Activated B cell treated with CpG ODN at 0.5 μM for 24 hours (primary cell): ENCODE measurements at regions not wholly inside any gene's neighbourhood (a gene's known extent, or its start where the extent isn't known, plus 50 kb on each side); places are given as distances from the start of the nearest gene placed in this dataset.

ENCODE experiments used
- ATAC-seq: fragments of 200-7000 bp; cut with Tn5 transposase; one replicate; pipeline ENCODE4 v1.10.0; 2021; ENCODE audit warnings: low read depth, mild to moderate bottlenecking, moderate library complexity
- CTCF ChIA-PET: fragments of 350-600 bp; sonication (Branson Sonifier 250); formaldehyde crosslinking; loops from one replicate; lab custom pipeline; 2021; ENCODE audit warnings: antibody characterized with exemption; lab: Charles Lee
- POLR2A ChIA-PET: fragments of 350-600 bp; sonication (Branson Sonifier 250); formaldehyde crosslinking; loops from one replicate; lab custom pipeline; 2021; ENCODE audit warnings: antibody characterized with exemption; lab: Charles Lee
- DNase-seq: peaks from one replicate; pipeline ENCODE4 v3.0.0; 2022
- H3K27ac Mint-ChIP-seq: one replicate; pipeline ENCODE4 v1.8.0; 2020; ENCODE audit warnings: mixed read lengths
- H3K27me3 Mint-ChIP-seq: one replicate; pipeline ENCODE4 v1.8.0; 2021; ENCODE audit warnings: mixed read lengths
- H3K36me3 Mint-ChIP-seq: one replicate; pipeline ENCODE4 v1.8.0; 2021; ENCODE audit warnings: low read depth, mixed read lengths
- H3K4me1 Mint-ChIP-seq: one replicate; pipeline ENCODE4 v1.8.0; 2021; ENCODE audit warnings: mixed read lengths
- H3K4me3 Mint-ChIP-seq: one replicate; pipeline ENCODE4 v1.8.0; 2020; ENCODE audit warnings: mild to moderate bottlenecking, mixed read lengths
- H3K9me3 Mint-ChIP-seq: one replicate; pipeline ENCODE4 v1.8.0; 2020; ENCODE audit warnings: mixed read lengths
- intact Hi-C: fragments of 100-400 bp; cut with micrococcal nuclease; formaldehyde crosslinking; loops from one replicate; pipeline ENCODE4 v1.15.1; 2024
- TF ChIP-seq, protein P1 (sequence below): fragments of 200-600 bp; IDR thresholded peaks from one replicate; pipeline ENCODE4 v1.8.0; 2022; ENCODE audit warnings: antibody characterized with exemption, mild to moderate bottlenecking

DNA sequence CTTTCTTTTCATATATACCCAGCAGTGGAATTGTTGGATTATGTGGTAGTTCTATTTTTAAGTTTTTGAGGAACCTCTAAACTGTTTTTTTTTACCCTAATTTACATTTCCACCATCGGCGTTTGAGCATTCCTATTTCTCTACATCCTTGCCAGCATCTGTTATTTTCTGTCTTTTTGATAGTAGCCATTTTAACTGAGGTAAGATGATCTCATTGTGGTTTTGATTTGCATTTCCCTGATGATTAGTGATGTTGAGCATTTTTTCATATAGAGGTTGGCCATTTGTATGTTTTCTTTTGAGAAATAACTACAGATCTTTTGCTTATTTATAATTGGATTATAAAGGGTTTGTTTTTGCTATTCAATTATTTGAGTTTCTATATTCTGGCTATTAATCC, 71.7 kb upstream of the TNC start:
- ChIA-PET POLR2A (no interaction called here), CTCF (no interaction called here)
- Mint-ChIP-seq H3K9me3 (peaks cover 2% of the 10 kb centered on the region), H3K4me3 (no peak overlapping the region), H3K36me3 (no peaks in the 10 kb centered on the region), H3K27me3 (no peaks in the 10 kb centered on the region), H3K4me1 (peaks cover 30% of the 10 kb centered on the region), H3K27ac (no peak overlapping the region)
- intact Hi-C loops = no loop called here
- TF ChIP-seq, protein P1, sequence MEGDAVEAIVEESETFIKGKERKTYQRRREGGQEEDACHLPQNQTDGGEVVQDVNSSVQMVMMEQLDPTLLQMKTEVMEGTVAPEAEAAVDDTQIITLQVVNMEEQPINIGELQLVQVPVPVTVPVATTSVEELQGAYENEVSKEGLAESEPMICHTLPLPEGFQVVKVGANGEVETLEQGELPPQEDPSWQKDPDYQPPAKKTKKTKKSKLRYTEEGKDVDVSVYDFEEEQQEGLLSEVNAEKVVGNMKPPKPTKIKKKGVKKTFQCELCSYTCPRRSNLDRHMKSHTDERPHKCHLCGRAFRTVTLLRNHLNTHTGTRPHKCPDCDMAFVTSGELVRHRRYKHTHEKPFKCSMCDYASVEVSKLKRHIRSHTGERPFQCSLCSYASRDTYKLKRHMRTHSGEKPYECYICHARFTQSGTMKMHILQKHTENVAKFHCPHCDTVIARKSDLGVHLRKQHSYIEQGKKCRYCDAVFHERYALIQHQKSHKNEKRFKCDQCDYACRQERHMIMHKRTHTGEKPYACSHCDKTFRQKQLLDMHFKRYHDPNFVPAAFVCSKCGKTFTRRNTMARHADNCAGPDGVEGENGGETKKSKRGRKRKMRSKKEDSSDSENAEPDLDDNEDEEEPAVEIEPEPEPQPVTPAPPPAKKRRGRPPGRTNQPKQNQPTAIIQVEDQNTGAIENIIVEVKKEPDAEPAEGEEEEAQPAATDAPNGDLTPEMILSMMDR = no peak
- no peak for ATAC-seq
- no peak for DNase-seq

DNA sequence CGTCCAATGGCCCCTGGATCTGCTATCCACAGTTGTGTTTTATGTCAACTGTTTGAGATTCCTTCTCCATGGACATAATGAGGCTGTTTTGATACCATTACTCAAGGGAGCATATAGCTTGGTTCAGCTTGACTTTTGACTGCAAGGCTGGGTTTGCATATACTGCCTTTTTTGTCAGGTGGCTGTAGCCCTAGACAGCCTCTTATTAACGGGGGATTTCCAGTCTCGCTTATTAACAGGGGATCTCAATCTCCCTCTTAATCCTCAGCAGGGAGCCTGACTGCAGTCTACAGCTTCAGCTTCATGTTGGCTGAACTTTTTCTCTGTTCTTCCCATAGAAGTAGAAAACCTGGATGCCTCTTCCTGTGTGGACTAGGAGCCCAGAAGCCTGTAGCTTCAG, 73.7 kb upstream of the TNC start:
- H3K9me3 Mint-ChIP-seq = peaks cover 2% of the 10 kb centered on the region
- POLR2A ChIA-PET = interaction anchor here (0.7 to 2.0 kb wide), 4 partner anchors 15 to 23 kb away, joined by 3 to 6 read pairs (median 4); no protein-coding TSS in a partner anchor
- peak overlapping the region; percentile 64 for H3K27ac Mint-ChIP-seq
- TF ChIP-seq, protein P1 = no peak
- DNase-seq (no peak), ATAC-seq (peak; percentile 72)
- CTCF ChIA-PET = no interaction called here
- H3K36me3 Mint-ChIP-seq = no peaks in the 10 kb centered on the region
- peaks cover 30% of the 10 kb centered on the region for H3K4me1 Mint-ChIP-seq
- H3K27me3 Mint-ChIP-seq = no peaks in the 10 kb centered on the region
- intact Hi-C loops = loop anchor here (2.0 kb wide), 1 partner anchor 17 kb away; no protein-coding TSS in a partner anchor
- H3K4me3 Mint-ChIP-seq = peak overlapping the region; percentile 16

DNA sequence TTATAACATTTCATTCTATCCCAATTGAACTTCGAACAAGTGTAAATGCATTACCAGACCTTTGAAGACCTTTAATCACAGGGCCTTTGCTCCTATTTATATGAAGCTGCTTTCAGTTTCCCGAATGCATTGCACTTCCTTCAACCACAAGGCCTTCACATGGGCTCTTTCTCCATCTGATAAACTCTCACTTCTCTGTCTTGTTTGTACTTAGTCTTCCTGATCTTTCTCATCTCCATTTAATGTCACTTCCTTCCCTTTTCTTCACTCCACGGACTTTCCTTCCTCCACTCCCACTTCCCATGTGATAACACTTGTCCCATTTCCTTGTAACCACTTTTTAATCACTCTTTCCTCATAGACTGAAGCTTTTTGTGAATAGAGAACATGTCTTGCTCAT, 74.3 kb upstream of the TNC start:
- ChIA-PET POLR2A (interaction anchor here (0.9 to 2.0 kb wide), 3 partner anchors 15 to 22 kb away, joined by 3 to 6 read pairs (median 4); no protein-coding TSS in a partner anchor), CTCF (interaction anchor here (0.6 kb wide), 1 partner anchor 15 kb away, joined by 3 read pairs; no protein-coding TSS in a partner anchor)
- DNase-seq (no peak), ATAC-seq (peak; percentile 23)
- peak overlapping the region; percentile 32 for H3K27ac Mint-ChIP-seq
- peaks cover 2% of the 10 kb centered on the region for H3K9me3 Mint-ChIP-seq
- no peaks in the 10 kb centered on the region for H3K36me3 Mint-ChIP-seq
- intact Hi-C loops = loop anchor here (2.0 kb wide), 1 partner anchor 17 kb away; no protein-coding TSS in a partner anchor
- peaks cover 30% of the 10 kb centered on the region for H3K4me1 Mint-ChIP-seq
- H3K4me3 Mint-ChIP-seq = peak overlapping the region; percentile 8
- H3K27me3 Mint-ChIP-seq = no peaks in the 10 kb centered on the region
- TF ChIP-seq, protein P1 = no peak

DNA sequence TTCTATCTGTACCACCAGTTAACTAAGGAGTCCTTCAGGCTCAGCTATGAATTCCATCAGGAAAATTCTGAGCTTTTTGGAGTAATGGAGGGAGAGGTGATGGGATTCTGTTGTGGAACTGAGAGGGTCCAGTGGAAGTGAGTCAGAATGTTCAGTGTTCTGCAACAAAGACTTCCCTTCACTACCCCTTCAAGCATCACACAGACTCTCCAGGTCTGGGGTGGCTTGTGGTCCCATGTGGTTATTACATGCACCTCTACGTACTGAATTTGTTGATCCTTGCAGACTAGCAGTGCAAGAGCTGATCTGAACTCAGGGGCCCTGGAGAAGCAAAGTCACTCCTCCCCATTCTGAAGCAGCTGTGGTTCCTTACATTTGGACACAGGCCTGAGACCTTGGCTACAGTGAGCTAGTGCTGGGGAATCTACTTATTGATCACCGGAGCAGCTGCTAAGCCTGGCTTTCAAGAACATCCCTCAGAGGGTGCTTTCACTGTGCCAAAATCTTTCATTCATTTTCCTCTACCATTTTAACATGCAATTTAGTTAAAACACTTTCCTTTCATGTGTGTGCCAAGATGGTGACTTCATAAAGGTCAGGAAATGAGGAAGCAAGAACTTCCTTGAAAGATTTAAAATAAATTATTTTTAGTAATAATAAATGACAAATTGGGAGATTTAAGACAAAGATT, 75.0 kb upstream of the TNC start:
- Mint-ChIP-seq H3K9me3 (peaks cover 2% of the 10 kb centered on the region), H3K4me3 (no peak overlapping the region), H3K27me3 (no peaks in the 10 kb centered on the region), H3K27ac (peak overlapping the region; percentile 32), H3K4me1 (peaks cover 30% of the 10 kb centered on the region), H3K36me3 (no peaks in the 10 kb centered on the region)
- DNase-seq (no peak), ATAC-seq (peak; percentile 82)
- POLR2A ChIA-PET = interaction anchor here (1.2 to 2.0 kb wide), 3 partner anchors 14 to 19 kb away, joined by 4 to 6 read pairs (median 4); no protein-coding TSS in a partner anchor
- intact Hi-C loops = loop anchor here (2.0 kb wide), 1 partner anchor 16 kb away; no protein-coding TSS in a partner anchor
- CTCF ChIA-PET = interaction anchor here (0.6 kb wide), 1 partner anchor 14 kb away, joined by 3 read pairs; no protein-coding TSS in a partner anchor
- TF ChIP-seq, protein P1 = no peak

DNA sequence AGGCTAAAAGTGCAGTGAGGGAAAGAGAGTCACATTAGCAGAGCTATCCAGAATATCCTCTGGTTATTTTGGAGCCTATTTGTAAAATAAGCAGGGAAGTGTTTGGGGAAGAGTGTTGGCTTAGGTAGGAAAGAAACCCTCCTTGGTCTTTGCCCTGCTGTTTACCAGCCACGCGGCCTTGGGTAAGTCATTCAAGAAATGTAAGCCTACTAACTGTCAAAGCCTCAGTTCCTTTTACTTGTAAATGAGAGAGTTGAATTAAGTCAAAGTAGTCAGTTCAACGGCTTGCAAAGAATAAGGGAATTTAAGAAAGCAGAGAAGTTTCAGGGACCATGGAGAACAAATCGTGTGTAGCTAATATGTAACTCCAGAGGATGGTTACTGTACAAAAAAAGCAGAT, 75.8 kb upstream of the TNC start:
- no peak for ATAC-seq
- intact Hi-C loops = loop anchor here (2.0 kb wide), 1 partner anchor 15 kb away; no protein-coding TSS in a partner anchor
- no peak overlapping the region for H3K4me3 Mint-ChIP-seq
- CTCF ChIA-PET = no interaction called here
- no peak overlapping the region for H3K27ac Mint-ChIP-seq
- TF ChIP-seq, protein P1 = no peak
- H3K4me1 Mint-ChIP-seq = peaks cover 30% of the 10 kb centered on the region
- DNase-seq = no peak
- H3K36me3 Mint-ChIP-seq = no peaks in the 10 kb centered on the region
- peaks cover 2% of the 10 kb centered on the region for H3K9me3 Mint-ChIP-seq
- POLR2A ChIA-PET = interaction anchor here (1.2 kb wide), 1 partner anchor 15 kb away, joined by 4 read pairs; no protein-coding TSS in a partner anchor
- no peaks in the 10 kb centered on the region for H3K27me3 Mint-ChIP-seq
